ENCODE measurements at regions not wholly inside any gene's neighbourhood (a gene's known extent, or its start where the extent isn't known, plus 50 kb on each side); places are given as distances from the start of the nearest gene placed in this dataset.

DNA sequence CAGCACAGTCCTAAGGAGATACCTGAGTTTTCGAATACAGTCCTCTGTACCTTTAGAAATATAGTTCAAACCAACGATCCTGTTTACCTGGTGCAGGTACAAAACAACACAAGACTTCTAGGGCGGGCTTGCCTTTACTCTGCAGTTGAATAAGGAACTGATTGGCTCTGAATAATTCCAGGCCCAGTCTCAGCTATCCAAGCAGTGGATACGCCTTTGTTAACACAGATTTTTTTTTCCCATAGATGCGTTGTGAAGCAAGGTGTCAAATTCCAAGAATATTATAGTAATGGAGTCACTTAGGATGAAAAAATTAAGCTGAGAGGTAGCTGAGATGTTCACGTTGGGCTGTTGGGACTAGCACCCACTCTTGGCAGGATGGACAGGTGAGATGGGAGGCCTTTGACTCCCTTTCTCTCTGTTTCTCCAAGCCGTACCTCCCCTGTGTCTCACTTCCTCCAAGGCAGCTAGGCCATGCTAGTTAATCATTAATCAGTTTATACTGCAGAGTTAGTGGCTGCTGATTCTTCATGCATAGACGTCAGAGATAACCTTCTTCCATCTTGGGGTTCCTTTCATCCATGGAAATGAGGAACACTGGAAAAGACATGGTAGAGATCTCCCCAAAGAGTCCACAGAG is 380.8 kb upstream of the ACVR2A start:
- intact Hi-C loops (cut with DNase I) = no loop called here
- TF ChIP-seq, protein P1, sequence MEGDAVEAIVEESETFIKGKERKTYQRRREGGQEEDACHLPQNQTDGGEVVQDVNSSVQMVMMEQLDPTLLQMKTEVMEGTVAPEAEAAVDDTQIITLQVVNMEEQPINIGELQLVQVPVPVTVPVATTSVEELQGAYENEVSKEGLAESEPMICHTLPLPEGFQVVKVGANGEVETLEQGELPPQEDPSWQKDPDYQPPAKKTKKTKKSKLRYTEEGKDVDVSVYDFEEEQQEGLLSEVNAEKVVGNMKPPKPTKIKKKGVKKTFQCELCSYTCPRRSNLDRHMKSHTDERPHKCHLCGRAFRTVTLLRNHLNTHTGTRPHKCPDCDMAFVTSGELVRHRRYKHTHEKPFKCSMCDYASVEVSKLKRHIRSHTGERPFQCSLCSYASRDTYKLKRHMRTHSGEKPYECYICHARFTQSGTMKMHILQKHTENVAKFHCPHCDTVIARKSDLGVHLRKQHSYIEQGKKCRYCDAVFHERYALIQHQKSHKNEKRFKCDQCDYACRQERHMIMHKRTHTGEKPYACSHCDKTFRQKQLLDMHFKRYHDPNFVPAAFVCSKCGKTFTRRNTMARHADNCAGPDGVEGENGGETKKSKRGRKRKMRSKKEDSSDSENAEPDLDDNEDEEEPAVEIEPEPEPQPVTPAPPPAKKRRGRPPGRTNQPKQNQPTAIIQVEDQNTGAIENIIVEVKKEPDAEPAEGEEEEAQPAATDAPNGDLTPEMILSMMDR (IDR thresholded peaks at IDR 0.05) = no peak
- DNase-seq (no peak), ATAC-seq (peak; percentile 24)
- Histone ChIP-seq H3K27ac (no peak overlapping the region), H3K36me3 (no peaks in the 10 kb centered on the region), H3K4me1 (no peaks in the 10 kb centered on the region), H3K4me3 (no peak overlapping the region), H3K9me3 (no peaks in the 10 kb centered on the region), H3K27me3 (no peaks in the 10 kb centered on the region)

DNA sequence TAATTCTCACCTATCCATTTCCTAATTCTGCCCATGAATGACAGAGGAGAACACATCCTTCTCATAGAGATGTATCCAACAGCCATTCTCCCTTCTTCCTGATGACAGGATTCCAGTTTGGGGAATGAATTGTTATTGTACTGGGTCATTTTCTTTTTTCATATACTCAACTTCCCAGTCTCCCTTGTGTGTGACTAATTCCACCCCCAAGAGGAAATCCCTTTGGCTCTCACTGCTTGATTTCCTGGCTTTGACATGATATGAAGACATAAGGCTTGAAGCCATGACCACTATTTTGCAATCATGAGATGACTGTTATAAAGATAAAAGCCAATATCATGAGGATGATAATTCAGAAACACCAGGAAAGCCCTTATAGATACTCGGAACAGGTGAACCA is 384.7 kb upstream of the ACVR2A start:
- Histone ChIP-seq H3K9me3 (no peaks in the 10 kb centered on the region), H3K4me3 (no peak overlapping the region), H3K4me1 (no peaks in the 10 kb centered on the region), H3K36me3 (no peaks in the 10 kb centered on the region), H3K27ac (no peak overlapping the region), H3K27me3 (no peaks in the 10 kb centered on the region)
- TF ChIP-seq, protein P1 (IDR thresholded peaks at IDR 0.05) = no peak
- ATAC-seq (no peak), DNase-seq (no peak)
- intact Hi-C loops (cut with DNase I) = no loop called here

DNA sequence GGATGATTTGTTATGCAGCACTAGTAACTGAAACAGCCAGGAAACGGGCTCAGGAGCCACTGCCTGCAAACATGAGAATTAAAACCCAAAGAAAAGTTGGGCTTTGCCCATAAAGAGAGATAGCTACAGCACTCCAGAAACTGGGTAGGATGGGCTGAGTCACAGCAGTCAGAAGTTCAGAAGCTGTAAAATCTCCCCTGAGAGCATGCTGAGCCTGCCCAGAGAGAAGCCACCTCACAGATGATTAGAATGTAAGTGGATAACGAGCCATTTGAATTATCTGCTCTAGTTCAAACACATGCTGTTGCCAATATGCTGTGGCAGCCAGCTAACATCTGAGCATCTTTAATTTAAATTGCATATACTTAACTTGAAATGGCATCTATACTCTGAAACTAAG is 388.1 kb upstream of the ACVR2A start:
- Histone ChIP-seq H3K9me3 (no peaks in the 10 kb centered on the region), H3K27me3 (no peaks in the 10 kb centered on the region), H3K36me3 (no peaks in the 10 kb centered on the region), H3K4me3 (no peak overlapping the region), H3K4me1 (no peaks in the 10 kb centered on the region), H3K27ac (no peak overlapping the region)
- intact Hi-C loops (cut with DNase I) = no loop called here
- DNase-seq (no peak), ATAC-seq (no peak)
- TF ChIP-seq, protein P1 (IDR thresholded peaks at IDR 0.05) = no peak

DNA sequence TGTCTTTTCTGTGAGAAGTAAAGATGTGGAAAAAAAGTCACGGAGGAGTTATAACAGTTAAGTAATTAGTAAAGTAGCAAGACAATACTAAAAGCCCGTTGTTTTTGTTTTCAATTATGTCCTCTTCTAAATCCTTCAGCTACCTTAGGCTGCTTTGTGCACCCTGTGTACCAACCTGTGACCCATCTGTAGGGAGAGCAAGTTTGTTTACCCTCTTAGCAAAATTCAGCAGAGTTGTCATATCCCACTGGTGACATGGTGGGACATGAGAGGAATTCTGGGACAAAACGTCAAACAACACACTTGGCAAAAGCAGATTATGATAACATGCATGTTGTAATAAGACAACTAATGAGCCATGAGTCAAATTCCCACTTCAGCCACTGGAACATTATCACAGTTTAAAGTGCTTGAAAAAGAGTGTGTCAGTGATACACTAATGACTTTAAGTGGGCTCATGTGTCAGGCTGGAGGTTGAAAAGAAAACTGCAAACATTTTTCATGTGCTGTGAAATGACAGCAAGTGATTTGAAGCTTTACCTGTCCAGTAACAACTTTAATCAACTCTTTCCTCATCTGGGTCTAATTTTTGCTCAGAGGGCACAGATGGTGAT is 392.8 kb upstream of the ACVR2A start:
- TF ChIP-seq, protein P1 (IDR thresholded peaks at IDR 0.05) = no peak
- Histone ChIP-seq H3K4me1 (no peaks in the 10 kb centered on the region), H3K27me3 (no peaks in the 10 kb centered on the region), H3K36me3 (no peaks in the 10 kb centered on the region), H3K9me3 (no peaks in the 10 kb centered on the region), H3K27ac (no peak overlapping the region), H3K4me3 (no peak overlapping the region)
- DNase-seq = no peak
- no peak for ATAC-seq
- intact Hi-C loops (cut with DNase I) = no loop called here

DNA sequence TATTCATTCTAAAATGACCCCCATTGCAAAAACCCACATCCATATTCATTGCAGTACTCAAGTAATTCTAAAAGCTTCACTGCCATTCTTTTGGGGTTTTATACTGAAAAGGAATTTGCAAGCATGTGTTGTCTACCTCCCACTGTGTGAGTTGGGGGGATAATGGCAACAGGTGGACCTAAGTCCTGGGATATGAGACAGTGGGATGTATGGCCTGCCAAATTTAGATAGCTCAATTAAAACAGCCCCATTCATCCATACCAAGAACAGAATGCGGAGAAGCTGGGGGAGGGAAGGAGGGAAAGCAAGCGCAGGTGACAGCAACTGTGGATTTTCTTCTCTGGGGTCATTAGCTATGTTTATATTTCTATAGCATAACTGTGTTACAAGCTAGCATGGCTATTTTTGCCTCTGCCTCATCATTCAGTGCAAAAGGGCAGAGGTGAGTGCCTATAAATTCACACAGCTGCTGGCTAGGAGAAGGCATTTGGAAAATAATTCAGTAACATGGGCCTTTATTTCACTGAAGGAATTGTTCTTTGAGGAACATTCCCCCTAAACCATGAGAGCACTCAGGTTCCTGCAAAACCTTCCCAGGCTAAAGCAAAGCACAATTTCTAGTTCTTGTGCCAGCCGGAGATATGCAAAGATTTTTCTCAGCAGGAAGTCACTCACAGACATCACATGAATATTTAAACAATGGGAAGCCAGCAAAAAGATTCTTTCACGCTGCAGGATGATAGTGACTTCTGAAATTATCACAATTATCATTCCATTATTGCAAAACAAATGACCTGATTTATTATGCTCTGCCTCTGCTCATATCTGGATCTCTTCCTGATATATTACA is 393.9 kb upstream of the ACVR2A start:
- H3K9me3 ChIP-seq = no peaks in the 10 kb centered on the region
- no peak overlapping the region for H3K27ac ChIP-seq
- DNase-seq = no peak
- intact Hi-C loops (cut with DNase I) = no loop called here
- no peaks in the 10 kb centered on the region for H3K27me3 ChIP-seq
- no peaks in the 10 kb centered on the region for H3K36me3 ChIP-seq
- no peak for ATAC-seq
- H3K4me3 ChIP-seq = no peak overlapping the region
- H3K4me1 ChIP-seq = no peaks in the 10 kb centered on the region
- TF ChIP-seq, protein P1 (IDR thresholded peaks at IDR 0.05) = no peak
